Activated CD8-positive, alpha-beta memory T cell treated with anti-CD3 and anti-CD28 coated beads for 36 hours (primary cell): ENCODE measurements at regions not wholly inside any gene's neighbourhood (a gene's known extent, or its start where the extent isn't known, plus 50 kb on each side); places are given as distances from the start of the nearest gene placed in this dataset.

ENCODE experiments used
- CTCF ChIA-PET: fragments of 350-600 bp; sonication (Branson Sonifier 250); formaldehyde crosslinking; loops from one replicate; lab custom pipeline; 2021; ENCODE audit warnings: antibody characterized with exemption; lab: Charles Lee
- POLR2A ChIA-PET: fragments of 350-600 bp; sonication (Branson Sonifier 250); formaldehyde crosslinking; loops from one replicate; lab custom pipeline; 2021; ENCODE audit warnings: antibody characterized with exemption; lab: Charles Lee

DNA sequence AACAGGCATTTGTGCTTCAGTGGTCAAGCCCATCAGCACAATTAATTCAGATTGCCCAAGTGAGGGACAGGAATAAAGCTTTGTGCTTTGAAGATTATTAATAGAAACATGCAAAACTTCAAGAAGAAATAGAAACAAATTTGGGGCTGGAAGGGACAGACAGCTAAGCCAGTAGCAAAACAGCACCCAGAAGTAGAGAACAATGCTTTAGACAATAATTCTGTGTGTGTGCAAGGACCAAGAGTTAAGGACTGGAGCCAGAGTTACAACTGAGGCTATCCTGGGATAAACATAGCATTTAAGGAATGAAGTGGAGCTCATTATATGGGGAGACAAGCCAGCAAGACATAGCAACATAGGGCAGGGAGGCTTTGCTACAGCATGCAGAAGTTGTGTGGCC, 251.9 kb upstream of the DAB1 start:
- ChIA-PET CTCF (no interaction called here), POLR2A (no interaction called here)

DNA sequence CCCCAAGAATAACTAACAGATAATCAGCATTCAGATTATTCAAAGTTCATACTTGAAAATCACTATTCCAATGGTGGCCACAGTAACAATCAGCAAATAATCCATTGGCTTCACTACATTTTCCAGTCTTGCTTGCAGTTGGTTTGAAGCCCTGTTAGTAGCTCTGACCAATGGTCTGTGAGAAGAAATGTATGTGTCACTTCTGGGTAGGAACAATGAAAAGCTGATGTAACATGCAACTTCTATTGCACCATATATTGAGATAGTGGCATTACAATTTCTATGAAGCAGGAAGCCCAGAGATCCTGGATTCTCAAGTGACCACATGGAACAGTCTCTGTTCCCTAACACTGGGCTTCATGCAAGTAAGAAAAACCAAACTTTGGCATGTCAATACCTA, 250.9 kb upstream of the DAB1 start:
- ChIA-PET POLR2A (no interaction called here), CTCF (no interaction called here)

DNA sequence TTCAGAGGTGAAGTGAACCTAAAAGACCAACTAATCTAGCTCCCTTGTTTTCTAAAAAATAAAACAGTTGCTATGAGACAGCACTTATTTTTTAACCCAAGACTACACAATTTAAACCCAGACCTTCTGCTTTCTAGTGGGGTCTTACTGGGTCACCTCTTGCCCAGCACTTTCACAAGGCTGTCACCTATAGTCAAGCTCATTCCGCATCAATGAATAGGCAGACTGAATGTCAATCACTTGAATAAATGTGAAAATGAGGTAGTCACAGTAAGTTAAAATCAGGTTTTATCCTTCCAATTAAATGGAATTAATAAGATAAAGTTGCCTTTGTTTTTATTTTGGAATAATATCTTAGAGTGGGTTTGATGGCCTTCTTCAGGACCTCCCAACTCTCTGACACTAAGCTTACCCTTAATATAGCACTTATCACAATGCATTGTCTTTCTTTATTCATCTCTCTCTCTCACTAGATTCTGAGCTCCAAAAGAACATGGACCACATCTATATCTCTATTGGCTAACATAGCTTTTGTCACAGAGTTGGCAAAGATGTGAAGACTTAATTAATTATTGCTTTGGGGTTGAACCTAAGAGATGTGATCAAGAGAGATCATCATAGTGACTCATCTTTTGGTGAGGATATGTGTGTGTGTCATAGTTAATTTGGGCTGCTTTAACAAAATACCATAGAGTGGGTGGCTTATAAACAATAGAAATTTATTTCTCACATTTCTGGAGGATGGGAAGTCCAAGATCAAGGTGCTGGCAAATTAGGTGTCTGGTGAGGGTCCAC, 248.7 kb upstream of the DAB1 start:
- CTCF ChIA-PET, result no interaction called here
- POLR2A ChIA-PET, result no interaction called here

DNA sequence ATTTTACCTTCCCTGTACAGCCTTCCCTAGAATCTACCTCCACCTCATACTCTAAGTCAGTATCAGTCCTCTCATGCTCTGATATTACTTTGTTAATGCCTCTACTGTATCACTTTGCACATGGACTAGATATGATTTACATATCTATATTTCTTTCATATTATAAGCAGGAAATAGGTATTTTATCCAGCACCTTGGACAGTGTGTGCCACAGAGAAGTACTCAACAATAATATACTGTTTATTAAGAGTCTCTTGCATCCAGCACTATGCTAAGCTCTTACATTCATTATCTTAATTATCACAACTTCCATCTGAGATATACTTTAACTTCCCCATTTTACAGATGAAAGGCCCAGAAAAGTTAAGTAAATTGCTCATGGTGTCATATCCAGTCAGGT, 247.9 kb upstream of the DAB1 start:
- ChIA-PET CTCF (no interaction called here), POLR2A (no interaction called here)

DNA sequence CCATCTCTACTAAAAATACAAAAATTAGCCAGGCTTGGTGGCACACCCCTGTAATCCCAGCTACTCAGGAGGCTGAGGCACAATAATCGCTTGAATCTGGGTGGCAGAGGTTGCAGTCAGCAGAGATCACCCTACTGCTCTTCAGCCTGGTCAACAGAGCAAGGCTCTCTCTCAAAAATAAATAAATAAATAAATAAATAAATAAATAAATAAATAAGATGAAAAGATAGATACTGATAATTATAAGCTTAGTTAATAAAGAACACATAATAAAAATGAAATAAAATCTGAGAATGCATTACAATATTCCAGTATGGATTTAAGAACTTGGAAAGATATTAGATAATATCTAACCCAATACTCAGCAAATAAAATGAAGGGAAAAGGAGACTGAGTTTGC, 235.9 kb upstream of the DAB1 start:
- POLR2A ChIA-PET, result no interaction called here
- CTCF ChIA-PET, result no interaction called here

DNA sequence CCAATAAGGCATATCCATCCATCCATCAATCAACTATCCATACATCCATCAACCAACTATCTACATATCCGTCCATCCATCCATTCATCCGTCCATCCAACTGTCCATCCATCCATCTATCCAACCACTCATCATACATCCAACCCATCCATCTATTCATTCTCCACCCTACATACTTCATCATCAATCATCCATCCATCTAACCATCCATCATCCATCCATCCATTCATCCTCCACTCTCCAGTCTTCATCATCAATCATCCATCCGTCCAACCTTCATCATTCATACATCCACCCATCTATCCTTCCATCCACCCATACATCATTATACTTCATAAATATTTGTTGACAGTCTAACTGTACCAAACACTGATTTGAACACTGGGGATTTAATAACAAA, 231.3 kb upstream of the DAB1 start:
- CTCF ChIA-PET, result no interaction called here

DNA sequence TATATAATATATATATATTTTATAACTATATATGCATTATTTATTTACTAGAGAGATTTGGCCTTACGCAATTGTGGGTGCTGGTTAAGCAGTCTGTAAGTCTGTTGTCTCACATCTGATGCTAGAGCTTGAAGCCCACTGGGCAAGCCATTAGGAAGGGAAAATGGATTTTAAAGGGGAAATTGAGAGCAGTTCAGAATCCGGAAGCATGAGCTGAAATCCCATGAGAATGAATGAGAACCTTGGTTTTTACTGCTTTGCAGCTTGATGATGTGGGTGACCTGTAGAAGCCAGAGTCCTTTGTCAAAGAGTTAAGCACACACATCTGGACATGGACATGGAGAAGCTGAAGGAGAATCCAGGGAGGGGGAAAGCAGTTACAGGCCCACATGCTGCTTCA, 220.8 kb upstream of the DAB1 start:
- CTCF ChIA-PET, result no interaction called here
- POLR2A ChIA-PET, result no interaction called here

More for the DNA sequence above, 231.3 kb upstream of the DAB1 start:
- POLR2A ChIA-PET, result no interaction called here

DNA sequence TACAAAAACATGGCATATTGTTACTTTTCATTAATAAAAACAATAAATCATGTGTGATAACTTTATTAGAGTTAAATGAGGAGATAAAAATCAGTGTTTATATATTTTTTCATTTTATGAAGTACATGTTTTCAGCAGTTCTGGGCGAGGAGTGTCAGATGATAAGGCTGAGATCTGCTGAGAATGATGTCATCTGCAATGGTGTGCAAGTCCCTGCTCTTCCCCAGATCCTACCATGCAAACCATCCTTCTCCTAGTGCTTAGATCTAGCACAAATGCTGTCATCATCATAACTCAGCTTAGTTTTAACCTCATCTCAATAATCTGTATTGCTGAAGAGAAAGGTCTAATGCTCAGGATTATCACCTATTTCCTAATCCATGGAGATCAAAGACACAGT, 214.4 kb upstream of the DAB1 start:
- POLR2A ChIA-PET, result no interaction called here
- CTCF ChIA-PET, result no interaction called here

DNA sequence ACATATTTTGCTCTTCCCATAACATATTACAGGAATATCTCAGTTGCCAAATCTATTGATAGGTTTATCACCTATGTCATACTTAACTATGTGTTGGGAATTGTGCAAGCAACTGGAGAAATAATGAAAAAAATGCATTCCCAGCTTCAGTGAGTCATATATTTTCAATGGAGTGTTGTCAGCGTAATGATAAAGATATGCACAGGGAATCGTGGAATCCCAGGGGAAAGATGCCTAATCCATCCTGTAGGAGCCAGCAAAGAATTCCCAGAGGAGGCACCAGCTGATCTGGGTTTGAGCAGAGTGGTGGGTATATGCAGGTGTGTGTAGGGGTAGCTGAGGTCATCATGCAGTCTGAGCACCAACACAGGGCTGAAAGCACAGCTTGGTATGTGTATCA, 213.3 kb upstream of the DAB1 start:
- CTCF ChIA-PET, result interaction anchor here (0.6 kb wide), 1 partner anchor 249 kb away, joined by 5 read pairs; no protein-coding TSS in a partner anchor
- POLR2A ChIA-PET, result no interaction called here

DNA sequence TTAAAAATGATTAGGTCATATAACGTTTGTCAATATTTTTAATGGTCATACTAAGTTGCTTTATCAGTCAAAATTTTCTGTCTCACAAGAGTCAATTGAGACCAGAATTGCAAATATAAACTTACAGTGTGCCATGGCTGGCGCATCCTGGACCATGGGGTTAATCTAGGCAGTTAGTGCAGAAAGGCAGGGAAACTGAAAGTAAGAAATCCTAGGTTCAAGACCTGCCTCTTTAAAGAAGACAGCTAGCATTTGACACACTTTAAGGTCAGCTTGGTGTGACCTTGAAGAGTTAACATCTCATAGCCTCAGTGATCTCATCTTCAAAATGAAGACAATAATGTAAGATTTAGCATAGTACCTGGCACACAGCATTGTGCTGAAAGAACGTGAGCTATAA, 210.0 kb upstream of the DAB1 start:
- CTCF ChIA-PET, result no interaction called here

DNA sequence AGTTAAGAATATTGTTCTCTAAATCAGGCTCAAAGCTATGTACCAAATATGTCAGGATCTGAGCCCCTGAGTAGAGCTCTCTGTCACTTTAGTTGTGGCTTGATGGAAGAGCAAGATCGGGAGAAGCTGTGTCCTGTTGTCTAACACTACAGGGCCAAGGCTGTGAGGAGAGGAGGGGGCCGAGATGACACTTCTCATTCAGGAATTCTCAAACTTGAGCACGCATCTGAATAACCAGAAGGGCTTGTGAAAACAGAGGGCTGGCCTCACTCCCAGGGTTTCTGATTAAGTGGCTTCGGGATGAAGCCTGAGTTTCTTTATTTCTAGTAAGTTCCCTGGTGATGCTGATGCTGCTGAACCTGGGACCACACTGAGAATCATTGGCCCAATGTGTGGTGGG, 209.2 kb upstream of the DAB1 start:
- POLR2A ChIA-PET, result no interaction called here
- CTCF ChIA-PET, result no interaction called here

More for the DNA sequence above, 210.0 kb upstream of the DAB1 start:
- POLR2A ChIA-PET, result no interaction called here

DNA sequence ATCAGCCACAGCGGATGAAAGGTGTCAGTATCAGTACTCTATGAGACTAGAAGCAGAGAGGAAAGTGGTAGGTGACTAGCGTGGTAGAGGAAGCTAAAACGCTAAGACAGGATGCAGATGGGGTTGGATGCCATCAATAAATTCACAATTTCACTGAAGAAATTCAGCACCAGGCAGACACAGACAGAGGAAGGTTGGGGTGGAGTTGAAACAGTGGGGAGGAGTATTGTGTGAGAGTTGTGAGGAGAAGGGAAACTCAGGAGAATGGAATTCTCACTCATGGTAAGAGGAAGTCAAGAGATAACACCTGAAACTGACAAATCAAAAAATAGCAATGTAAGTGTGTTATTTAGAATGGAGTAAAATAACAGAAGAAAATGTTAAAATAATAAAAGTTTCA, 208.5 kb upstream of the DAB1 start:
- ChIA-PET CTCF (no interaction called here), POLR2A (no interaction called here)

DNA sequence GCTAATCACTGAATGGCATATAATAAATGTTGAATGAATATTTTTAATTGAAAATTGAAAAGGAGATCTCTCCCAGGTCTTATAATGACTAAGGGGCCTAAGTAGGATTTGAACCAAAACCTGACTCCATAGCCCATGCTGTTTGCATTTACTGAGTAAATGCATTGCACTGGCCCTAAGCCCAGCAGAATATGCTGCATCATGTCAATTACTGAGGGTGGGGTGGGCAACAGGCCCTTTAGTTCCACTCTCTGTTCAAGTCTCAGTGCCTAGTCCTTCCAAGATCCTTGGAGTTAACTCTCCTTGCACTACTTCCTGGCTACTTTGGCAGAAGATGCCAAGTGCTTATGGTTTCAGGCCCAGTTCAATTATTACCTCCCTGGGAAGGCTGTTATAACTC, 203.8 kb upstream of the DAB1 start:
- POLR2A ChIA-PET, result no interaction called here
- CTCF ChIA-PET, result no interaction called here

DNA sequence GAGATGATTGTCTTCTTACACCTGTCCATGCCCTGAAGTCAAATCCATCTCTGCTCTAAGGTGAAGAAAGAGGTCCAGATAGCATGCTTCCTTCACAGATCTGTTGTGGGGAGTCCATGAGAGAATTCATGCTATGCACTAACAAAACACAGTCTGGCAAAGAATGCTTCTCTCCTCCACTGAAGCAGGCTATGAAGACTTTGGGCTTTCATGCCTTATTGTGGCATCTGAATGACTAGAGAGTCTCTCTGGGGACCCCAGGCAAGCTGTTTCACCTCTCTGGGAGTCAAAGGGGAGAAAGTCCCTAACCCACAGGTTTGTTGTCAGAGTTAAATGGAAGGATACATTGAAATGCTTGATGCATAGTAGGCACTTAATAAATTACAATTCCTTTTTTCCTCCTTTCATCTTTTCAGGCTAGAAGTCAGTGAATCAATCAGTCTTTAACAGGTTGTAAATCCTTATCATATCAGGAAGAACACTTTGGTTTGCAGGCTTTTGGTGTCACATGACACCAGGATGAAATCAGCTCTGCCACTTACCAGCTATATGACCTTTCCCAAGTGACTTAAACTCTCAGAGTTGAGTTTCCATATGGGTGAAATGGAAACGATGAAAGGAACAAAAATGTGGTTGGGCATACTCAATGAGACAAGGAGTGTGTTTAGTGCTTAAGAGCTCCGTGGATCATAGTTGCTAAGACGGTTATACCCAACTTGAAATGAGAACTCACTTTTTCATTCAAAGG, 200.1 kb upstream of the DAB1 start:
- POLR2A ChIA-PET, result no interaction called here
- CTCF ChIA-PET, result no interaction called here

DNA sequence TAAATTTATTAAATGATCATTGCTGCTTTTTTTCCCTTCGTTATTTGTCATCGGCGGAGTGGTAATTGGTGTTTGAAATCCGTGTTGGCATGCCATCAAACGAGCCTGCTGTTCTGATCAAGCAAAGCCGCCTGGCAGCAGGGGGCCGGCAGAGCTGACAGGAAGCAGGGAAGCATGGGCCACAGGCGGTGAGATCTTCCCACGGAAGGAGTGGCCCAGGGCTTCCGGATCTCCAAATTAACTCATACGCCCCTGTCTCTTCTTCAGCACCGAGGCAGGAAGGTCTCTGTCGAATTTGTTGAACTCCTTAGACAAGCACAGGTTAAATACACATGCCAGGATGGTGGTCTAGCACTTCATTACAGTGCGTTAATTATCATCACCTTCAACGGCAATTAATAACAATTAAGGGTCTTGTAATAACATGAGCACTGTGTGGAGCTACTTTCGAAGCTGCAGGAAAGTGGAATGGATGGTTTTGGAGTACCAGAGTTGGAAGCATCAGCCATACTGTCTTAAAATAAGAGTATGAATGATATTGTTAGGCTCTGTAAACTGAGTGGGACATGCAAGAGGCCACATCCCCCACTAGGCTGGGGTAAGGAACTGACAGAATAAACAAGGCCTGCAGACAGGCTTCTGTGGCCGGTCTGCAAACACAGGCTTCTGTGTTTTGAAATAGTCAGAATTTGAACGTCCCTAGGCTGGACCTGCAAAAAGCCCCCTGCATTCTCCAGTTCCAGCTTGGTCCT, 199.4 kb upstream of the DAB1 start:
- ChIA-PET POLR2A (no interaction called here), CTCF (no interaction called here)

DNA sequence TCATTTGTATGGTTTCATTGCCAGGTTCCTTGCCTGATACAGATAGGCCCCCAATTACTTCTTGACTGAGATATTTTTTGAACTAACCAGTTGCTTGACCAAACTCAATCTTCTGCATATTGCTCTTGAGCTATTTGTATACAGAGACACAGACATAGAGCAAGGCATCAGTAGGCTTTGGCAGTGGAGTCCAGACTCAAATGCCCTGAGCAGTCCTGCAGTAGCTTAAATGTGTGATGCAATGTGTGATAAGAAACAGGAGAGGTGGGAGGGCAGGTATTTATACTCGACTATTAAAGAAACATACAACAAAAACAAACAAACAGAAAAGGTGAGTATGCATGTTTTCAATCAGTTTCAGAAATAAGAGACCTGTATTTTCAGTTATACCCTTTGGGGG, 197.9 kb upstream of the DAB1 start:
- CTCF ChIA-PET, result no interaction called here

DNA sequence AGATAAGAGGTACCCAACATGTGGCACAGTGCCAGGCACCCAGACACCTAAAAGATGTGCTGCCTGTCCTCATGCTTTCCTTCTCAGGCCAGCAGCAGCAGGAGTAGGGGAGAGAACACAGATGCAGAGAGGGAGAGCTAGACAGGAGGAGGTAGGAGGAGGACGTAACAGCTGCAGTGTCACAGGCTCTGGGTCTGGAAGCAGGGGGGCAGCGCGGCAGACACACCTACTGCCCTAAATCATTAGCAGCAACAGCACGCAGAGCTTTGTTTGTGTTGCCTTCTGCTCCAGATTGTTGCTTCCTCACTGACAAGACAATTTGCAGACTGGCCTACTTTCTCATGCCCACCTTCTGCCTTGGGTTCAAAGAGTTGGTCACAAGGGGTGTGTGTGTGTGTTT, 196.7 kb upstream of the DAB1 start:
- POLR2A ChIA-PET, result no interaction called here
- CTCF ChIA-PET, result no interaction called here

More for the DNA sequence above, 197.9 kb upstream of the DAB1 start:
- POLR2A ChIA-PET, result no interaction called here

DNA sequence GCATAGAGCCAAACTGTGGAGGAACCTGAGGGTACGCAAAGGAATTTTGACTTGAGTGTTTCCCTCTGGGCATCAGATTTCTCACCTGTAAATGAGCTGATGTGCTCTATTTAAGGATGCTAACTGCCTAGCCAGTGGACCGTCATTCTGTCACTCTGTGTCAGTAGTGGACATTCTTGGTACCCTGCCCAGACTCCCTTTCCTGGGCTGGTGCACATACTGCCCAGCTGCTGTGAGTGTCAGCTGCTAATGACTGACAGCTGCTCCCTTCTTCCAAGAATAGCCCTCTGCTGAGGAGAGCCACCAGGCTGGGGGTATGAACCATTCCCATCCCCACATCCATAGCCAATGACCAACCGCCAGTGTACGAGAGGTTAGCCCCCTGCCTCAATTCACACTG, 193.1 kb upstream of the DAB1 start:
- ChIA-PET CTCF (no interaction called here), POLR2A (no interaction called here)

DNA sequence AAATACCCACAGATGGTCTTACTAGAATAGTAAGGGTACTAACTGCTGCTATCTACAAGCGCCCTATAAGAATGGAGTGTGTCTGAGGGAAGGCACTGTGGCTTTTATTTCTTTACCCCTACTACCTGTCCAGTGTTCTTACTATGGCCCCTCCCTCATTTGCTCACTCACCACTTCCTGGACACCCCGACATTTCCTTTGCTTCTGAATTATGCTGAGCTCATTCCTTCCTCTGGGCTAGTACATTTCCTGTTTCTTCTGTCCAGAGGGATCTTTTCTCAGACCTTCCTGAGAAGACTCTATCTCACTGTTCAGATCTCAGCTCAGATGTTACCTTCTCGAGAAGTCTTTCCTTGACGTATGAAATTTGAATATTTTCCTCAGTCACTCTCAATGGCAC, 192.1 kb upstream of the DAB1 start:
- POLR2A ChIA-PET, result no interaction called here
- CTCF ChIA-PET, result no interaction called here

DNA sequence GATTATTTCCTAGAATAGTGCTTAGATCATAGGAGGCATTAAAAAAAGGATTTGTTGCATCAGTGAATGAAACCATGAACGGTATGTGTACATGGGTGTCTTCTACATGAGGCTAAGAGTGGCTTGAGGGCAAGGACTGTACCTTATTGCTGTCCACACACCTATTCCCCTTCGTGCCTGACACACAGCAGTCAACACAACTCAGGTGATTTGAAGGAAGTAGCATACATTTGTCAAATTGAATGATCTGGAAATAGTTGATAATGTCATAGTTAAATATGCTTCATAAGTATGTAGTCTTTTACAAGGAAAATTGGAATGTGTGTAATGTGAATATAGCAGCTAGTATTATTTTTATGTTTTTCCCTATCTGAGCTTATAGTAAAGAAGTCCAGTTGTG, 189.0 kb upstream of the DAB1 start:
- ChIA-PET CTCF (no interaction called here), POLR2A (no interaction called here)

DNA sequence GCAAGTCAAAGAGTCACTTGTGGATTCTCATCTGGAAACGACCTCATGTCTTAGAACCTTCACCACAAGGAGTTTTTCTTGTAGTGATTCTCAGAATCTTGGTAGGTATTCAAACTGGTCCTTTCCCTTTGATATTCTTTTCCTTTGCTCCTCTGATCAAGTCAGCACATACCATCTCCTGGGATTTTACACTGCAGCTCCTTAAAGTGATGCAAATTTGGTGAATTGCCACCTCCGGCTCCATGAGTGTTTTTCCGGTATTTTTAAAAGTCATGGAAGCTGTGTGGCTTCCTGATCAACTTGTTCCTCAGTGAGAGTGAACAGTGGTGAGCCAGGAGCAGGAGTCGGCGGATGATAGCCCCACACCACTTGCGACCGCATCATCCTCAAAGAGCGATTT, 182.1 kb upstream of the DAB1 start:
- CTCF ChIA-PET, result no interaction called here

More for the DNA sequence above, 182.1 kb upstream of the DAB1 start:
- POLR2A ChIA-PET, result no interaction called here
